RWPE2 (cell line): ENCODE measurements at regions not wholly inside any gene's neighbourhood (a gene's known extent, or its start where the extent isn't known, plus 50 kb on each side); places are given as distances from the start of the nearest gene placed in this dataset.

Experiments
- ATAC-seq: fragments of 200-7000 bp; cut with Tn5 transposase; 3 replicates; pipeline ENCODE4 v1.9.1; 2021; ENCODE audit warnings: low read depth
- DNase-seq: peaks from one replicate; pipeline ENCODE4 v3.0.0-alpha.2; 2020; ENCODE audit warnings: low spot score
- H3K27ac ChIP-seq: fragments of 450-650 bp; 2 replicates; pipeline ENCODE4 v1.5.1; 2017; ENCODE audit warnings: mild to moderate bottlenecking; ENCODE audit not compliant: poor library complexity, severe bottlenecking
- H3K27me3 ChIP-seq: fragments of 250-450 bp; sonication (Bioruptor Pico); 2 replicates; pipeline ENCODE4 v1.5.1; 2021; ENCODE audit warnings: mild to moderate bottlenecking, moderate library complexity; ENCODE audit not compliant: insufficient read depth, poor library complexity, severe bottlenecking
- H3K36me3 ChIP-seq: fragments of 250-450 bp; sonication (Bioruptor Pico); 2 replicates; pipeline ENCODE4 v1.5.1; 2020; ENCODE audit warnings: low read depth, mild to moderate bottlenecking, moderate library complexity
- H3K4me1 ChIP-seq: fragments of 250-450 bp; sonication (Bioruptor Pico); 2 replicates; pipeline ENCODE4 v1.5.1; 2021; ENCODE audit warnings: mild to moderate bottlenecking, moderate library complexity; ENCODE audit not compliant: insufficient read depth, poor library complexity, severe bottlenecking
- H3K4me3 ChIP-seq: fragments of 250-450 bp; sonication (Bioruptor Pico); 2 replicates; pipeline ENCODE4 v1.5.1; 2021; ENCODE audit warnings: mild to moderate bottlenecking, moderate library complexity; ENCODE audit not compliant: severe bottlenecking
- H3K9me3 ChIP-seq: fragments of 250-450 bp; sonication (Bioruptor Pico); 2 replicates; pipeline ENCODE4 v1.5.1; 2021; ENCODE audit warnings: mild to moderate bottlenecking, moderate library complexity; ENCODE audit not compliant: severe bottlenecking
- CTCF ChIP-seq: fragments of 450-650 bp; IDR thresholded peaks from one replicate; pipeline ENCODE4 v1.5.1; 2017; ENCODE audit warnings: mild to moderate bottlenecking, moderate library complexity; ENCODE audit not compliant: poor library complexity, severe bottlenecking

- Histone ChIP-seq H3K4me1 (peaks cover 28% of the 10 kb centered on the region), H3K4me3 (no peak overlapping the region), H3K27ac (no peak overlapping the region), H3K9me3 (no peaks in the 10 kb centered on the region), H3K27me3 (no peaks in the 10 kb centered on the region), H3K36me3 (no peaks in the 10 kb centered on the region)
- no peak for ATAC-seq
- no peak for TF ChIP-seq CTCF
- DNase-seq, result no peak
Observed at GRCh38 chr13:84443463-84443862, 561.2 kb upstream of the SLITRK1 start.

GRCh38 chr13:84439108-84439507 is 556.8 kb upstream of the SLITRK1 start:
- no peak overlapping the region for H3K4me3 ChIP-seq
- DNase-seq (no peak), ATAC-seq (peak; percentile 82)
- no peak for TF ChIP-seq CTCF
- H3K27me3 ChIP-seq, result no peaks in the 10 kb centered on the region
- no peaks in the 10 kb centered on the region for H3K36me3 ChIP-seq
- no peaks in the 10 kb centered on the region for H3K9me3 ChIP-seq
- H3K4me1 ChIP-seq, result peaks cover 9% of the 10 kb centered on the region
- H3K27ac ChIP-seq, result no peak overlapping the region

GRCh38 chr13:84433024-84433423 is 550.8 kb upstream of the SLITRK1 start:
- no peak for TF ChIP-seq CTCF
- Histone ChIP-seq H3K9me3 (no peaks in the 10 kb centered on the region), H3K4me1 (peaks cover 9% of the 10 kb centered on the region), H3K27me3 (no peaks in the 10 kb centered on the region), H3K4me3 (no peak overlapping the region), H3K27ac (no peak overlapping the region), H3K36me3 (no peaks in the 10 kb centered on the region)
- no peak for DNase-seq
- no peak; the same call in 2 of the 3 replicates for ATAC-seq

- no peak overlapping the region for H3K27ac ChIP-seq
- no peak overlapping the region for H3K4me3 ChIP-seq
- H3K36me3 ChIP-seq, result no peaks in the 10 kb centered on the region
- H3K27me3 ChIP-seq, result no peaks in the 10 kb centered on the region
- TF ChIP-seq CTCF, result no peak
- H3K9me3 ChIP-seq, result no peaks in the 10 kb centered on the region
- H3K4me1 ChIP-seq, result peaks cover 9% of the 10 kb centered on the region
- ATAC-seq, result no peak
- no peak for DNase-seq
Observed at GRCh38 chr13:84431646-84432045, 549.4 kb upstream of the SLITRK1 start.

GRCh38 chr13:84430446-84430845 is 548.2 kb upstream of the SLITRK1 start:
- Histone ChIP-seq H3K36me3 (no peaks in the 10 kb centered on the region), H3K4me3 (no peak overlapping the region), H3K27me3 (no peaks in the 10 kb centered on the region), H3K4me1 (peaks cover 9% of the 10 kb centered on the region), H3K27ac (no peak overlapping the region), H3K9me3 (no peaks in the 10 kb centered on the region)
- ATAC-seq (no peak), DNase-seq (no peak)
- no peak for TF ChIP-seq CTCF
